ENCODE measurements at regions not wholly inside any gene's neighbourhood (a gene's known extent, or its start where the extent isn't known, plus 50 kb on each side); places are given as distances from the start of the nearest gene placed in this dataset.

- Histone ChIP-seq H3K4me3 (no peak overlapping the region), H3K36me3 (no peaks in the 10 kb centered on the region), H3K27me3 (no peaks in the 10 kb centered on the region), H3K9me3 (no peaks in the 10 kb centered on the region), H3K4me1 (no peaks in the 10 kb centered on the region), H3K27ac (no peak overlapping the region)
- DNase-seq, result no peak
- intact Hi-C loops (cut with DNase I), result no loop called here
- no peak for TF ChIP-seq POLR2A (IDR thresholded peaks at IDR 0.05)
- no peak for TF ChIP-seq POLR2AphosphoS5 (IDR thresholded peaks at IDR 0.05)
- no peak for TF ChIP-seq EP300 (IDR thresholded peaks at IDR 0.05)
- TF ChIP-seq CTCF (IDR thresholded peaks at IDR 0.05), result no peak
- WGBS, 2 donors, result 87 to 89% methylated on average over 6 of the region's 6 CpGs
These were observed 112.5 kb downstream of the ZC3H11B start for GRCh38 chr1:219500327-219500897.

- Histone ChIP-seq H3K9me3 (no peaks in the 10 kb centered on the region), H3K4me1 (no peaks in the 10 kb centered on the region), H3K4me3 (no peak overlapping the region), H3K36me3 (no peaks in the 10 kb centered on the region), H3K27ac (no peak overlapping the region), H3K27me3 (no peaks in the 10 kb centered on the region)
- 75 to 78% methylated on average over 1 of the region's 1 CpG for WGBS, 2 donors
- DNase-seq, result peak; percentile 83
- TF ChIP-seq POLR2AphosphoS5 (IDR thresholded peaks at IDR 0.05) (peak in 3 of 4 donors; percentile 45 to 54 (median 53)), EP300 (IDR thresholded peaks at IDR 0.05) (no peak), CTCF (IDR thresholded peaks at IDR 0.05) (no peak), POLR2A (IDR thresholded peaks at IDR 0.05) (no peak)
- intact Hi-C loops (cut with DNase I), result no loop called here
These were observed 114.2 kb downstream of the ZC3H11B start for GRCh38 chr1:219498666-219499065.

DNA sequence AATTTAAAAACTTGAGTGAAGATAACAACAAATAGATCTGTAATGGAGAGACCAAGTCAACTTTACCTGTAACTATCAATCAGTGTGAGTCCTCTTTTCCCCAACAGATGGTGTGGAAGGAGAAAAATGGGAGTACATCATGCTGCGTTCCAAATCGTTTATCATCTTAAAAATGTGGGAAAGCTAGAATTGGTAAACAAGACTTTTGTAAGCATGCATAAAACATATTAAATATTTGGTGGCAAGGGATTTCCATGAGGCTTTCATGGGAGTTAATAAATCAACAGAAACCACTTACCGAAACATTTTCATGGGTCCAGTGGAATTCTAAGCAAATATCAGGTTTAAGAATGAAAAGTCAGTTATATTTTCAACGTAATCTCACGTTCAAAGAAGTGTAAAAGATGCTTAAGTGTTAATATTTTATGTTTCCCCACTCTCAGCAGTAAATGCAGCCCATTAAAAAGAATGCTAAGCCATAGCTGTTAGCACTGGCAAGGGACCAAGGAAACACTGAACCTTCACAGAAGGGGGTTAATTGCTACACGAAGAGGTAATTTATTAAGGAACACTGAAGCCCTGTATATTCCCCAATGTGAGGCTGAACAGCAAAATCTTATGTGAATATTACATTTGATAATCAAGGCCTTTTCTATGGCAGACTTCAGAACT lies 117.0 kb downstream of the ZC3H11B start:
- Histone ChIP-seq H3K4me1 (no peaks in the 10 kb centered on the region), H3K9me3 (no peaks in the 10 kb centered on the region), H3K27me3 (no peaks in the 10 kb centered on the region), H3K36me3 (no peaks in the 10 kb centered on the region), H3K4me3 (no peak overlapping the region), H3K27ac (no peak overlapping the region)
- DNase-seq, result no peak
- intact Hi-C loops (cut with DNase I), result no loop called here
- TF ChIP-seq EP300 (IDR thresholded peaks at IDR 0.05) (no peak), POLR2AphosphoS5 (IDR thresholded peaks at IDR 0.05) (no peak), POLR2A (IDR thresholded peaks at IDR 0.05) (no peak), CTCF (IDR thresholded peaks at IDR 0.05) (no peak)
- WGBS, 2 donors, result 65% methylated on average over 6 of the region's 6 CpGs

DNA sequence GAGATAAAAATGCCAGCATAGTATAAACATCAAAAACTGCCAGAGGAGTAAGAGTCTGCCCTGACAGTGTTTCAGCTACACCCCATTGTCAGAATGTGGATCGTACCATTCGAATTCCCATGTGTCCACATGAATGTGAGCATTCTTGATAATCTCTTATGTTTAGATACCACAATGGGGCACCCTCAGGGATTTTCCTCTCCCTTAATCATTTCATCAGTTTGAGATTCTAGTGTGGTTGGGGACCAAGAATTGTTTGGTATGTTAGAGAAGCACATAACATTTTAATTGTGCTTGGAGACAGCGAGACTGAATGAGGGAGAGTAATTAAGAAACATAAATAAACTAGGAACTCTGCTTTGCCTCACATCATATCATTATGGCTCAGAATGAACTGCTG lies 120.2 kb downstream of the ZC3H11B start:
- Histone ChIP-seq H3K9me3 (no peaks in the 10 kb centered on the region), H3K4me1 (no peaks in the 10 kb centered on the region), H3K36me3 (no peaks in the 10 kb centered on the region), H3K27ac (no peak overlapping the region), H3K4me3 (no peak overlapping the region), H3K27me3 (no peaks in the 10 kb centered on the region)
- 78 to 79% methylated on average over 3 of the region's 3 CpGs for WGBS, 2 donors
- intact Hi-C loops (cut with DNase I), result no loop called here
- no peak for DNase-seq
- TF ChIP-seq CTCF (IDR thresholded peaks at IDR 0.05) (no peak), POLR2AphosphoS5 (IDR thresholded peaks at IDR 0.05) (no peak), EP300 (IDR thresholded peaks at IDR 0.05) (no peak), POLR2A (IDR thresholded peaks at IDR 0.05) (no peak)

Measured in sigmoid colon (tissue), 6 donors.